NCI-H1092 (cell line): ENCODE measurements at regions not wholly inside any gene's neighbourhood (a gene's known extent, or its start where the extent isn't known, plus 50 kb on each side); places are given as distances from the start of the nearest gene placed in this dataset.

Experiments used
- DNase-seq: peaks from one replicate; lab custom pipeline; 2025; lab: John Stamatoyannopoulos, UW

- no peak for DNase-seq
These were observed 288.3 kb upstream of the ZC3H12C start for GRCh38 chr11:109804911-109805310.

GRCh38 chr11:109806205-109806604, 287.0 kb upstream of the ZC3H12C start:
- no peak for DNase-seq

DNA sequence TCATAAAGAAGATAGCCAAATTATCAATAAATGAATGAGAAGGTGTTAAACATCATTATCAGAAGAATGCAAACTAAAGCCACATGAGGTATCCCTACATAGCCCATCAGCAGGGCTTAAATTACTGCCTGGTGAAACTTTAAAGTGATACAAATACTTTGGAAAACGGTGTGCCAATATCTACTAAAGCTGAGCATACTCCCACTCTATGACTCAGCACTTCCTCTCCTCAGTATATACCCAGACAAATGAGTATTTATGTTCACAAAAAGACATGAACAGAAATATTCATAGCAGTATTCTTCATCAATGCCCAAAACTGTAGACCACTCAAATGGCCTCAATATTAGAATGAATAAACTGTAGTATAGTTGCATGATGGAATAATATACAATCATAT, 284.6 kb upstream of the ZC3H12C start:
- DNase-seq: no peak

DNA sequence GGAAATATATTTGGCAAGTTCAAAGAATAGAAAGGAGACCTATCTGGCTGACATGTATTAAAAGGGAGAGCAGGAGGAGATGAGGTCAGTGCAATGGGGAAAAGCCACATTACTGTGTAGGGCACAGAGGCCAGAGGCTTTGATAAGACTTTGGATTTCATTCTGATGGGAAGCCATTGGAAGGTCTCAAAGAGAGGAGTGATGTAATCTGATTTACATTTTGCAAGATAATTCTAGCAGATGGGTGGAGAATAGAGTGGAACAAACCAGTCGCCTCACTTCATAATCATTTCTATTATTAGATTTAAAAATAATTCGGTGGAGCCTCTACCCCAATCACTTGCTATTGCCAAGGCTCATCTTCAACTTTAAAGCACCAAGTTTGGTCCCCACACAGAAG, 278.4 kb upstream of the ZC3H12C start:
- DNase-seq: no peak

DNA sequence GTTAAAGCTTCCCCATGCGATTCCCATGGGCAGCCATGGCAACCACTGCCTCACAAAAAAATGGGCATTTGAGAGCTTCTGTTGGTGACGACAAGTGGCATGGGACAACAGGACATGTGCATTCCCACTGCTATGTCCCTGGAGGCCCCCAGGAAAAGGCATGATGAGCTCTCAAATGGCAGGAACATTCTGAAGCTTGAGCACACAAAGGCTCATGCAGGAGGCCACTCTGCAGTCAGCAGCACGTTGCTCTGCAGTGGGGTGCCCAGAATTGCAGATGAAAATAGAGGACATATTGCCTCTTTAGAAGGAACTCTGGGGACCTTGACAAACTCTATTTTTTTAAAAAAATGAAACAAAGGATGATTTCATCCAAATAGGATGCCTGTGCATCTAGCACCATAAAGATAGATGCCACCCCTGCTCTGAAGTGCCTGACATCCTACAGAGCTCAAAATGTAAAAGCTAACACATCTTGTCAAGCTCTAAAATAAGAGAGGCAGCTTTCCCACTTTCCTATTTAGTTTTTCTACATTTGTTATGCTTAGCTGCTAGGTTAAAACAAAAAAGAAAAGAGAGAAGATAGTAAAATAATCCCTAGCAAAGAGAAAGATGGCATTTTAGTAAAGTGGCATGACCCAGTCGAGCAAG, 277.6 kb upstream of the ZC3H12C start:
- DNase-seq: no peak

DNA sequence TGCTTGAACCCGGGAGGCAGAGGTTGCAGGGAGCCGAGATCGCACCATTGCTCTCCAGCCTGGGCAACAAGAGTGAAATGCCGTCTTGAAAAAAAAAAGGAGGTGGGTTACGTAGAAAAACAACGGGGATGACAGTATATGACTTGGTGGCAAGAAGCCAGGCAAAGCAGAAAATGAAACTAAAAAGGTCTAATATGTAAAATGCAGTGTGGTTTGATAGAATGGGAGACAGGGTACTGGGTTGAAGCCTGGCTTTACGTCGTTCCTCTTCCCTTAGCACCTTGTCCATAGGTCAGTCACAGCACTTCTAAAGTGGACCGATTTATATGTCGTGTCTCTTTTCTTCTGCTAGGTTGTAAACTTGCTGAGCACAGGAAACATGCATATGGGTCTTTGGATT, 274.9 kb upstream of the ZC3H12C start:
- no peak for DNase-seq

DNA sequence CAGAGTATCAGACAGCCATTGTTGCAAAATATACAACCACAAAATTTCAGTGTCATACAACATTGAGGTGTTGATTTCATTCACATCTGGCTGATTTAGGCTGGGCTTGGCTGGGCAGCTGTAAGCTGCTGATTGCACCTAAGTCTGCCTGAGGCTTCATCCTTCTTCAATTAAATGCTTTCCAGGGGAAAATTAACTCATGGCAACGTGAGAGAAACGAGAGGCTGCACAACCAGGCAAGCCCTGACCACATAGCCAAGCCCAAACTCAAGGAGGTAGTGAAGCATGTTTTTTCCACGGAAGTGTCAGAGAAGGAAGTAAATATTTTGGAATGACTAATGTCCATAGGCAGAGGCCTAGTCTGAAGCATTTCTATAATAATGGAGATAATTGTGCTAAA, 273.8 kb upstream of the ZC3H12C start:
- DNase-seq: no peak

GRCh38 chr11:109821511-109821910, 271.7 kb upstream of the ZC3H12C start:
- DNase-seq: no peak

DNA sequence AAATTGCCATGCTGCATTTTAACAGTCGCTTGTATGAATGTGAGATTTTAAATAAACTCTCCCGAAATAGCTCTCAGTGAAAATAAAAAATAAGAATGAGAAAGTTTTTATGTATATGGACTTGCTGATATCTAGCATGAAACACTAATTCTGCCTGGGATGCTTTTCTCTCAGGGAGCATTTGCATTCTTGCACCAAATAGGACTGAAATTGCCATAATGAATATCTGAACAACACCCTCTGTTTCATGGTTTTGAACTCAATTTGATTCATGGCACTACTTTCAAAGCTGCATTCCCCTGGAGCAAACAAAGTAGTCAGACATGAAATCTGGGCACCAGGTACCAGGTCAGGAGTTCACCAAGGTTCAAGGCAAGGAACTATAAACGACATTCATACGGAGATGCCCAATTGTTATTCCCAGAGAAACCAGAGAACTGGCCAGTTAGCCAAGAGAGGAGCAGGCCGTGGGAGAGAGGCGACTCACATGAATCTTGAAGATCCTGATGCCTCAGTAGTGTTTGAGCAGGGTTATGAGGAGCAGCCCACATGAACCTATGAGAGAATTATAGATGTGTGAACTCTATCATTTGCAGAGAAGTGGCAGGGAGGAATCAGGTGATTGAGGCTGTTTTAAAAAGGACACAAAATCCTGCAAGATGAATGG, 270.6 kb upstream of the ZC3H12C start:
- DNase-seq: no peak

DNA sequence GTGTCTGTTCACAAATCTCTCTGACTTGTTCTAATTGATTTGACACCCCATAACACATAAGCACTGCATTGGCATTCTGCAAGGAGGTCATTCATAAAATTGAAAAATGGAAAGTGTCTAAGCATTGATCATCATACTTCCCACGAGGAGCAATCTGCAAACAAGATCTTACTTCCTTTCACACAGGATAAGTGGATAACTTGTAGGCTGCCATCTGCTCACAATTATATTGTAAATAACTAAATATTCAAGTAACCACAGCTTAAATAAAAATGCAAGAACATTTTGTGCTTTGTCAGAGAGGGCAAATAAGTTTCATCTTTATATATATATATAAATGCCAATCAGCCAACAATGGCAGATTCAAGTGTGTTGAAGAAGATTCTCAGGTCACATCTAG, 264.8 kb upstream of the ZC3H12C start:
- DNase-seq: no peak

DNA sequence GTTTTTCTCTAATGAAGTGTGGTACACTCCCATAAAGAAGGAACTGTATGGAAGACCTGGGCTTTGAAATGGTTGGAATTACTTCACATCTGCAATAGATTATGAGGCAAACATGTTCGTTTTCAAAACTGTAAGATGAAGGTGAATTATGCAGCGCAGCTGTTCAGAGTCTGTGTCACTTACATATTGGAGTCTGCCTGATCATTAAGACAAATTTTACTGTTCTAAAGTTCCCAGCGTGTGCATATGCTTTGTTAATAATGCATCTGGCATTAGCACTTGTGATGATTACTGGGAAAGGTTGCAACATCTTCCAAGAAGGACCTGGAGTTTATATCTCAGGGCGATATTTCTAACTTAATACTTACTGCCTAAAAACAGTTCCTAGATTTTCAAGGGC, 255.2 kb upstream of the ZC3H12C start:
- DNase-seq: no peak

- DNase-seq: no peak
These were observed 247.8 kb upstream of the ZC3H12C start for GRCh38 chr11:109845437-109845836.

GRCh38 chr11:109847621-109848020, 245.6 kb upstream of the ZC3H12C start:
- no peak for DNase-seq

DNA sequence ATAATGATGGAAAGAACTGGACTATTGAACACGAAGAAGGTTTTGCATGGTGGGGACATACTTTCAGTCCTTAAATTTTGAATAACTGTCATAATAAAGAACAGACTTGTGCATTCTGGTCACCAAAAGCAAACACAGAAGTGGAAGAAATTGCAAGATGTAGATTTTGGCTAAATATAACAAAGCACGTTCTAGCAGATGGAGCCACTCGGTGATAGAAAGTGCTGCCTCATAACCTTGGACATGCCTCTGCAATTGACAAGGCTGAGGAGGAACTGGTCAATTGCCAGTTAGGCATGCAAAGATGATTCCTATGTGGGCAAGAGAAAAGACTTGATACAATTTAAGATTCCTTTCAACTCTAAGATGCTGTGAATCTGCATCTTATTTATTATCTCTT, 244.1 kb upstream of the ZC3H12C start:
- no peak for DNase-seq

DNA sequence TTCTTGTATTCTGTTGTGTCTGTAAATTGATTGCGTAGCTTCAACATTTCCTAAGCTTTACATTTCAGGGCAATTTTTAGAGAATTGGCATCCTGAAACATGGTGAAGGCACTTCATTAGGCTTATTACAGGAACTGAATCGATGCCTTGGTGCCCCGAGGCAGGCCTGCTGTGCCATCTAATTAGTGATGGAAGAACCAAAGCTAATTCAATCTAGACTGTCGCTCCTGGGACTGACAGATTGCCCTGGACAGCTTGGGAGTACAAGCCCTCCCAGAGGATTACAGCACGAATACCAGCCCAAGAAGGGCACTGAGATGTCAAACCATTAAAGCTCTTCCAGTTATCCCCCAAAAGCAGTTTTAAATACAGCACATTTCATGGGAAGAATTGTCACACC, 243.2 kb upstream of the ZC3H12C start:
- DNase-seq: no peak

- no peak for DNase-seq
These were observed 241.3 kb upstream of the ZC3H12C start for GRCh38 chr11:109851780-109852390.

DNA sequence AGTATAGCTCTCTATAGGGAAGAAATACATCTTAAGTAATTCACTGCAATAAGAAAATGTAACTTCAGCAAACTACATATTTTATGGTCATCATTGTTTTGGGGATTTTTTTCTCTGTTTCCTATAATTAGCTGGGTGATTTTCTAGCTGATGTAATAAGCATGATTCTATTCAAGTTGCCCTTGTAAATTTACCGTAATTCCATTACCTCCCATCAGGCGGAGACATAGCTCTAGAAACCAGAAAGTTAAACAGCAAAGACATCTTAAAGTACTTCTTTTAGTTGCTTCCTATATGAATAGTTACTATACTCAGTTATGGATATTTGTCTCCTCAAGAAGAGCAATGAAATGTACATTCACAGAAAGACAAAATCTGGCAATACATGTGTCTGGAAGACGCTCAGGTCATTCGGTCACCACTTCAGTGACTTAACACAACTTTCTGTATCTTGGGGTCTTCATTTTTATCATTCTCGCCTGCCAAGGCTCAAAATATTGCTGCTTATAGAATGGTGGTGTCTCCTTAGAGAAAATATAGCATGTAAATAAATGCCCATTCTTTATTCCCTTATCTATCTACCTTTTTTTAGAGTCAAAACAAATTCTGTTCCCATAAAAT, 239.9 kb upstream of the ZC3H12C start:
- DNase-seq: peak; percentile 3

DNA sequence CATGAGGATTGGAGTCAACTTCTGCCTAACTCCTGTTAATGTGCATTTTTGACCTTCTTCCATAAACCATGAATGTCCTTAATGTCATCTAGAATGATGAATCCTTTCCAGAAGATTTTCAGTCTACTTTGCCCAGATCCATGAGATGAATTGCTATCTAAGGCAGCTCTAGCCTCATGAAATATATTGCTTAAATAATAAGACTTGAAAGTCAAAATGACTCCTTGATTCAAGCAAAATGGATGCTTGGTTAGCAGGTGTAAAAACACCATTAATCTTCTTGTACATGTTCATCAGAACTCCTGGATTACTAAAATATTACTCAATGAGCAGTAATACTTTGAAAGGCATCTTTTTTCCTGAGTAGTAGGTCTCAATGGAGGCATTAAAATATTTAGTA, 238.5 kb upstream of the ZC3H12C start:
- DNase-seq: no peak

DNA sequence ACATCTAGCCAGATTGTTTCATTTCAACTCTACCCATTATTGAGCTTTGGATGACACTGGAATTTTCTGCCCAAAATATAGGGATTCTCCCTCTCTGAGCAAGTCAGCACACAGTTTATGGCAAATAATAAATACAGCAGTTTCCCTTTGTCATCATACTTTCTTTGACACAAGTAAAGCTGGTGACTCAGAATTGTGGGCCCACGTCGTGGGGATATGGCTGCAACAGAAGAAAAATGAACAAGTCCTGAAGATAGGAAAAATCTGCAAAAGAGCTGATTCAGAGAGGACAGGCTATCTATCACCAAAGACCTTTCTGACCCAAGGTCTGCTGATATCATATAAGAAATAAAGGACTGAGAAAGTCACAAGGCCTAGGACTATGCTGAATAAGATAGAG, 236.3 kb upstream of the ZC3H12C start:
- DNase-seq: no peak

DNA sequence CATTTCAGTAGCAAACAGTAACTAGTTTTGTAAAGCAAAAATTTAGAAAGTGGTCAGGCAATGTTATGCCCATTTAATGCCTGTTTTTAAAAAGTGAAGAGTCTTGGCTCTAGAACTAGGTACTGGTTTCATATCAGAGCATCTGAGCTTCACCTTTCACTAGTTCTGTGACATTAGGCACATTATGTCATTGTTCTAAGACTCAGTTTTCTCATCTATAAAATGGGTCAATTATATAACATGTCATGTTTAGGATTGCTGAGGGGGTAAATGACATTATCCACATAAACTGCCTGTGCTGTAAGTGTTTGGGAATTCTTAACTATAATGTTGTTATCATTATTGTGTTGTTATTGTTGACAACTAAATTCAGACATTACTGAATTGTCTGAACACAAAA, 235.6 kb upstream of the ZC3H12C start:
- no peak for DNase-seq

DNA sequence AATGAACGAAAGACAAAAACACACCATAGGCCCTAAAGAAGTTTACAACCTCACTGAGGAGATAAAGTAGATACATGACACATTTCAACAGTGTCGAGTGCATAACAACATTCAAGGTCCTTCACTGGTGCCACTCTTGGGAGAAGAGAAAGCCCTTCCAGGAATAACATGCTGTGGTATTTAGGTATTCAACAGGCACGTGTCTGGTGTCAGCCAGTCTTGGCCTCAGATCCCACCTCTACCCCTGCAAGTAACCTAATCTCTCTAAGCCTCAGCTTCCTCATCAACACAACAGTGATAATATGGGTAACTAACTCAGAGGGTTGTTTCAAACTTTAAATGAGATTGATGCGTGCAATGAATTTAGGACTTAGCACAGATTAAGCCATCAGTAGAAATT, 235.0 kb upstream of the ZC3H12C start:
- DNase-seq: no peak

- DNase-seq: no peak
These were observed 234.0 kb upstream of the ZC3H12C start for GRCh38 chr11:109859045-109859724.

DNA sequence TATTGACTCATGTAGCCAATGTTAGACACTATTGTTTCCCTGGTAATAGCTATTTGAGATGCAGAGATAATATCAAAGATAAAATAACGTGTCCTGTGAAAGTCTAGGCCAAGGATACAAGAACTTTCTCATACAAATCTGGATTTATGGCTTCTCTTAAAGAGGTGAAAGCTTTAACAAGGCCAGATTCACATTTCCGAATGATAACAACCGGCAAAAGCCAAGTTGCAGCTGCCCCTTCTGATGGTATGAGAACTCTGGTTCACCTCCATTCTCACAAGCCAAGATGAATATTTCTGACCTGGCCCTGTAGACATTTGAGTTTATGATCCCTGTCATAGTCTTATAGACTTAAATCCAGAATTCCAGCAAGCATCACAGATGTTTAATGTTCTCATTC, 230.4 kb upstream of the ZC3H12C start:
- no peak for DNase-seq
